ENCODE measurements at regions not wholly inside any gene's neighbourhood (a gene's known extent, or its start where the extent isn't known, plus 50 kb on each side); places are given as distances from the start of the nearest gene placed in this dataset.

- Histone ChIP-seq H3K36me3 (ENCODE audit: control insufficient read depth, insufficient read depth, low read length) (no peaks in the 10 kb centered on the region), H3K27me3 (replicated peaks; ENCODE audit: control insufficient read depth, insufficient read depth, low read length) (no peaks in the 10 kb centered on the region; the same call in 1 of the 2 replicates), H3K4me3 (replicated peaks; ENCODE audit: low read depth, low read length) (no peak overlapping the region)
- TF ChIP-seq, protein P1, sequence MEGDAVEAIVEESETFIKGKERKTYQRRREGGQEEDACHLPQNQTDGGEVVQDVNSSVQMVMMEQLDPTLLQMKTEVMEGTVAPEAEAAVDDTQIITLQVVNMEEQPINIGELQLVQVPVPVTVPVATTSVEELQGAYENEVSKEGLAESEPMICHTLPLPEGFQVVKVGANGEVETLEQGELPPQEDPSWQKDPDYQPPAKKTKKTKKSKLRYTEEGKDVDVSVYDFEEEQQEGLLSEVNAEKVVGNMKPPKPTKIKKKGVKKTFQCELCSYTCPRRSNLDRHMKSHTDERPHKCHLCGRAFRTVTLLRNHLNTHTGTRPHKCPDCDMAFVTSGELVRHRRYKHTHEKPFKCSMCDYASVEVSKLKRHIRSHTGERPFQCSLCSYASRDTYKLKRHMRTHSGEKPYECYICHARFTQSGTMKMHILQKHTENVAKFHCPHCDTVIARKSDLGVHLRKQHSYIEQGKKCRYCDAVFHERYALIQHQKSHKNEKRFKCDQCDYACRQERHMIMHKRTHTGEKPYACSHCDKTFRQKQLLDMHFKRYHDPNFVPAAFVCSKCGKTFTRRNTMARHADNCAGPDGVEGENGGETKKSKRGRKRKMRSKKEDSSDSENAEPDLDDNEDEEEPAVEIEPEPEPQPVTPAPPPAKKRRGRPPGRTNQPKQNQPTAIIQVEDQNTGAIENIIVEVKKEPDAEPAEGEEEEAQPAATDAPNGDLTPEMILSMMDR (IDR thresholded peaks at IDR 0.05; ENCODE audit: insufficient read depth, low read length, poor library complexity, severe bottlenecking), result no peak
- DNase-seq (ENCODE audit: extremely low read depth, insufficient read length), result no peak
Observed at GRCh38 chr13:73193554-73193953, 134.7 kb downstream of the KLF5 start.

GRCh38 chr13:73190477-73190876 is 131.7 kb downstream of the KLF5 start:
- Histone ChIP-seq H3K36me3 (ENCODE audit: control insufficient read depth, insufficient read depth, low read length) (no peaks in the 10 kb centered on the region), H3K4me3 (replicated peaks; ENCODE audit: low read depth, low read length) (no peak overlapping the region), H3K27me3 (replicated peaks; ENCODE audit: control insufficient read depth, insufficient read depth, low read length) (no peaks in the 10 kb centered on the region; the same call in 1 of the 2 replicates)
- no peak for DNase-seq (ENCODE audit: extremely low read depth, insufficient read length)
- TF ChIP-seq, protein P1 (IDR thresholded peaks at IDR 0.05; ENCODE audit: insufficient read depth, low read length, poor library complexity, severe bottlenecking), result no peak

- Histone ChIP-seq H3K27me3 (replicated peaks; ENCODE audit: control insufficient read depth, insufficient read depth, low read length) (no peaks in the 10 kb centered on the region; the same call in 1 of the 2 replicates), H3K36me3 (ENCODE audit: control insufficient read depth, insufficient read depth, low read length) (no peaks in the 10 kb centered on the region), H3K4me3 (replicated peaks; ENCODE audit: low read depth, low read length) (no peak overlapping the region)
- DNase-seq (ENCODE audit: extremely low read depth, insufficient read length), result no peak
- TF ChIP-seq, protein P1 (IDR thresholded peaks at IDR 0.05; ENCODE audit: insufficient read depth, low read length, poor library complexity, severe bottlenecking), result no peak
Observed at GRCh38 chr13:73189776-73190175, 131.0 kb downstream of the KLF5 start.

DNA sequence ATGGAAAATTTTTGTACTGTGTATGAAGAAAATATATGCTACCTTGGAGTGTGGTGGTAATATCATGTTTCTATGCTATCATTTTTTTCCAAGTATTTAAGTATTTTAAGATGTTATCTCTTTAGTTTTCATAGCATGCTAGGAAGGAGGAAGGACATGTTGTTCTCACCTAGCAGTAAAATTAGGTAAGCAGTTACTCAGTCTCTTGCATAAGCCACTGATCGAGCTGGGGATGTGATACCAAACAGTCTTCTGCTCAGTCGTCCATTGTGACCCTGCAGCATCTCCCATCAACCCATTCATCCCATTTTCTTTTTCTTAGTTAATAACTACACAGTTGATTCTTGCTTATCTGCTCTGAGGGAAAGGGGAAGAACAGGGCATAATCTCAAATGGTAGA is 130.6 kb downstream of the KLF5 start:
- Histone ChIP-seq H3K36me3 (ENCODE audit: control insufficient read depth, insufficient read depth, low read length) (no peaks in the 10 kb centered on the region), H3K4me3 (replicated peaks; ENCODE audit: low read depth, low read length) (no peak overlapping the region), H3K27me3 (replicated peaks; ENCODE audit: control insufficient read depth, insufficient read depth, low read length) (no peaks in the 10 kb centered on the region; the same call in 1 of the 2 replicates)
- TF ChIP-seq, protein P1 (IDR thresholded peaks at IDR 0.05; ENCODE audit: insufficient read depth, low read length, poor library complexity, severe bottlenecking), result no peak
- DNase-seq (ENCODE audit: extremely low read depth, insufficient read length), result no peak

- Histone ChIP-seq H3K36me3 (ENCODE audit: control insufficient read depth, insufficient read depth, low read length) (no peaks in the 10 kb centered on the region), H3K4me3 (replicated peaks; ENCODE audit: low read depth, low read length) (no peak overlapping the region), H3K27me3 (replicated peaks; ENCODE audit: control insufficient read depth, insufficient read depth, low read length) (no peaks in the 10 kb centered on the region; the same call in 1 of the 2 replicates)
- TF ChIP-seq, protein P1 (IDR thresholded peaks at IDR 0.05; ENCODE audit: insufficient read depth, low read length, poor library complexity, severe bottlenecking), result no peak
- no peak for DNase-seq (ENCODE audit: extremely low read depth, insufficient read length)
Observed at GRCh38 chr13:73187106-73187505, 128.3 kb downstream of the KLF5 start.
